ENCODE measurements at regions not wholly inside any gene's neighbourhood (a gene's known extent, or its start where the extent isn't known, plus 50 kb on each side); places are given as distances from the start of the nearest gene placed in this dataset.
A peak's percentile ranks its signal among the peaks of the same experiment; 100 is the strongest.

GRCh38 chr2:217393585-217394032, 533.7 kb upstream of the TNP1 start:
- no peaks in the 10 kb centered on the region for H3K36me3 ChIP-seq
- H3K27me3 ChIP-seq = no peaks in the 10 kb centered on the region
- intact Hi-C loops (cut with DNase I; ENCODE audit: low total_unique reads) = no loop called here
- TF ChIP-seq, protein P1, sequence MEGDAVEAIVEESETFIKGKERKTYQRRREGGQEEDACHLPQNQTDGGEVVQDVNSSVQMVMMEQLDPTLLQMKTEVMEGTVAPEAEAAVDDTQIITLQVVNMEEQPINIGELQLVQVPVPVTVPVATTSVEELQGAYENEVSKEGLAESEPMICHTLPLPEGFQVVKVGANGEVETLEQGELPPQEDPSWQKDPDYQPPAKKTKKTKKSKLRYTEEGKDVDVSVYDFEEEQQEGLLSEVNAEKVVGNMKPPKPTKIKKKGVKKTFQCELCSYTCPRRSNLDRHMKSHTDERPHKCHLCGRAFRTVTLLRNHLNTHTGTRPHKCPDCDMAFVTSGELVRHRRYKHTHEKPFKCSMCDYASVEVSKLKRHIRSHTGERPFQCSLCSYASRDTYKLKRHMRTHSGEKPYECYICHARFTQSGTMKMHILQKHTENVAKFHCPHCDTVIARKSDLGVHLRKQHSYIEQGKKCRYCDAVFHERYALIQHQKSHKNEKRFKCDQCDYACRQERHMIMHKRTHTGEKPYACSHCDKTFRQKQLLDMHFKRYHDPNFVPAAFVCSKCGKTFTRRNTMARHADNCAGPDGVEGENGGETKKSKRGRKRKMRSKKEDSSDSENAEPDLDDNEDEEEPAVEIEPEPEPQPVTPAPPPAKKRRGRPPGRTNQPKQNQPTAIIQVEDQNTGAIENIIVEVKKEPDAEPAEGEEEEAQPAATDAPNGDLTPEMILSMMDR (IDR thresholded peaks at IDR 0.05) = no peak
- no peak for TF ChIP-seq EP300 (IDR thresholded peaks at IDR 0.05)
- peak in 1 of 3 donors; percentile 53 for TF ChIP-seq POLR2AphosphoS5 (IDR thresholded peaks at IDR 0.05)
- H3K4me3 ChIP-seq = no peak overlapping the region
- DNase-seq = peak; percentile 42 to 82
- H3K4me1 ChIP-seq = peaks cover 8 to 46% (median 17%) of the 10 kb centered on the region in 4 donors
- H3K27ac ChIP-seq = peak overlapping the region in 3 of 5 donors; percentile 26 to 70 (median 32)
- peaks cover 0 to 20% (median 7%) of the 10 kb centered on the region in 4 donors for H3K9me3 ChIP-seq
- WGBS, 5 donors = 38 to 57% (median 46%) methylated on average over 4 of the region's 4 CpGs

- H3K27ac ChIP-seq = peak overlapping the region in 3 of 5 donors; percentile 26 to 70 (median 32)
These were observed 533.2 kb upstream of the TNP1 start for GRCh38 chr2:217392930-217393584.

DNA sequence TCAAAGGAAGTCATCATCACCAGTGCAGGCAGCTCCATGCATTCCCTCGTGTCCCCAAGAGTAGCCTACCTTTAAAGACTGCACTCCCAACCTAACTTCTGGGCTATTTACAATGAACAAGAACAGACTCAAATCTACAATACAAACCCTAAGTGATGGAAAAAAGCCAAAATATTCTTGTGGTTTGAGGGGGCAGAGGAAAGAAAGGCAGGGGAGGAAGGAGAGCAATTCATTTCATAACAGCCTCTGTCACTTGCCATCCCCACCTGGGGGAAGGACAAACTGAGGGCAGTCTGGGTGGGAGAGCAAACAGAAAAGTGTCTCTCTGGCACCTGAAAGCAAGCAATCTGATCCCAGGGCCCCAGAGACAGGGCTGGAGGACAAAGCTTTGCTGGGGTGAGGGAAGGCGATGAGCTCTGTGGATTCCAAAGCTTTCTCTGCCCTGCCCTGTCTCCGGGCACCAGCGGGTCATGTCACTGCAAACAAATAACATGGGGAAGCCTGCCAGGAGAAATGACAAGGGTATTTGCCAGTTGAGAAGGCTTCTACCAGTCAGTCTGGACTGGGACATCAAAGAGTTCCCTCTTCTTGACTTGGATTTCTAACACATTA, 528.0 kb upstream of the TNP1 start:
- TF ChIP-seq POLR2AphosphoS5 (IDR thresholded peaks at IDR 0.05) (no peak), POLR2A (IDR thresholded peaks at IDR 0.05) (no peak), EP300 (IDR thresholded peaks at IDR 0.05) (no peak)
- TF ChIP-seq, protein P1 (IDR thresholded peaks at IDR 0.05) = no peak
- H3K27me3 ChIP-seq = no peaks in the 10 kb centered on the region
- intact Hi-C loops (cut with DNase I; ENCODE audit: low total_unique reads) = no loop called here
- no peak overlapping the region for H3K27ac ChIP-seq
- no peak for DNase-seq
- peaks cover 0 to 3% (median under 1%) of the 10 kb centered on the region in 4 donors for H3K4me1 ChIP-seq
- H3K36me3 ChIP-seq = no peaks in the 10 kb centered on the region
- H3K4me3 ChIP-seq = no peak overlapping the region
- H3K9me3 ChIP-seq = peaks cover 0 to 20% (median 7%) of the 10 kb centered on the region in 4 donors
- 44 to 64% (median 53%) methylated on average over 4 of the region's 4 CpGs for WGBS, 5 donors

More at GRCh38 chr2:217392930-217393584, 533.2 kb upstream of the TNP1 start:
- intact Hi-C loops (cut with DNase I; ENCODE audit: low total_unique reads) = no loop called here
- no peak for DNase-seq
- H3K27me3 ChIP-seq = no peaks in the 10 kb centered on the region
- peaks cover 8 to 45% (median 17%) of the 10 kb centered on the region in 4 donors for H3K4me1 ChIP-seq
- no peaks in the 10 kb centered on the region for H3K36me3 ChIP-seq
- TF ChIP-seq, protein P1 (IDR thresholded peaks at IDR 0.05) = no peak
- no peak for TF ChIP-seq POLR2AphosphoS5 (IDR thresholded peaks at IDR 0.05)
- WGBS, 5 donors = 60 to 82% (median 70%) methylated on average over 5 of the region's 5 CpGs
- peaks cover 0 to 20% (median 7%) of the 10 kb centered on the region in 4 donors for H3K9me3 ChIP-seq
- no peak overlapping the region for H3K4me3 ChIP-seq

DNA sequence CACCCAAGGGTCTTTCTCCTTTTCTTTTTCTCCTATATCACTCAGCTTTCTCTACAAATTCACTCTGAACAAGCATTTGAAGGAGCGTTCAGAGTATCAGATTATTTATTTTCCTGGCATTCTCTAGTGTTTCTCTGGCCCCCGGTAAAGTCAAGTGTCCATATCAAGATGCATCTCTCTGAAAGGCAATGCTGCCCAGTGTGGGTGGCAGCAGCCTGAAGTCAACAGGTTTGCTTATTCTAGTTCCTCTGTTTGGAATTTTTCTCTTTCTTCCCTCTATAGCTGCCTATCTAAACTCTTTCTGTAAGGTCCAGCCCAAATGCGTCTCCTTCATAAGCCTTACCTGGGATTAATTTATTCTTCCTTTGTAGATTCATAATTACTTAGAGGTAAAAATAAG, 526.2 kb upstream of the TNP1 start:
- H3K4me1 ChIP-seq = no peaks in the 10 kb centered on the region
- no peak overlapping the region for H3K27ac ChIP-seq
- no peaks in the 10 kb centered on the region for H3K27me3 ChIP-seq
- H3K4me3 ChIP-seq = no peak overlapping the region
- no peaks in the 10 kb centered on the region for H3K36me3 ChIP-seq
- no peak for DNase-seq
- no peak for TF ChIP-seq POLR2A (IDR thresholded peaks at IDR 0.05)
- TF ChIP-seq EP300 (IDR thresholded peaks at IDR 0.05) = no peak
- TF ChIP-seq, protein P1 (IDR thresholded peaks at IDR 0.05) = no peak
- TF ChIP-seq POLR2AphosphoS5 (IDR thresholded peaks at IDR 0.05) = no peak
- 55 to 63% (median 61%) methylated on average over 3 of the region's 3 CpGs for WGBS, 5 donors
- H3K9me3 ChIP-seq = peaks cover 0 to 9% (median 6%) of the 10 kb centered on the region in 4 donors
- intact Hi-C loops (cut with DNase I; ENCODE audit: low total_unique reads) = no loop called here
